ENCODE measurements at regions not wholly inside any gene's neighbourhood (a gene's known extent, or its start where the extent isn't known, plus 50 kb on each side); places are given as distances from the start of the nearest gene placed in this dataset.
"Not testable (repeated sequence)": the region's sequence is repeated elsewhere in the genome, so short reads cannot be mapped to it uniquely, and the experiment has no call there.

DNA sequence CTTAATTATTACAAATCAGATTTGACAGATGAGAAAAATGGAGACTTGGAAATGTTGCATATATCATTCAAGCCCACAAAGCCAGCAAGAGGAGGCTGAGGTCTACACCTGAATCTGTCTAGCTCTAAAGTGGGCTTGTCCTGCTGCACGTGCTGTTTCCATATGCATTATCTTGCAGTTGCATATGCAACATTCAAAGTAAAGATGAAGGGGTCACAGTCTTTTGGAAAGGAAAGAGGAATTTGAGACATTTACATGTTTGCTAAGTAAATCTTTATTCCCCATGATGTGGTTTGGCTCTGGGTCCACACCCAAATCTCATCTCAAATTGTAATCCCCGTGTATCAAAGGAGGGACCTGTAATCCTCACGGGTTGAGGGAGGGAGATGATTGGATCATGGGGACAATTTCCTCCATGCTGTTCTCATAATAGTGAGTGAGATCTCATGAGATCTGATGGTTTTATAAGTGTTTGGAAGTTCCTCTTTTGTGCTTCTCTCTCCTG, 98.3 kb downstream of the BACH1 start:
- peak; percentile 54 for DNase-seq

GRCh38 chr21:29403301-29403700, 104.6 kb downstream of the BACH1 start:
- no peak for DNase-seq

GRCh38 chr21:29403922-29404538, 105.3 kb downstream of the BACH1 start:
- peak; percentile 83 for DNase-seq

GRCh38 chr21:29405503-29406122, 106.9 kb downstream of the BACH1 start:
- no peak for DNase-seq

- no peak for DNase-seq
Measured at GRCh38 chr21:29406385-29406784, 107.7 kb downstream of the BACH1 start.

DNA sequence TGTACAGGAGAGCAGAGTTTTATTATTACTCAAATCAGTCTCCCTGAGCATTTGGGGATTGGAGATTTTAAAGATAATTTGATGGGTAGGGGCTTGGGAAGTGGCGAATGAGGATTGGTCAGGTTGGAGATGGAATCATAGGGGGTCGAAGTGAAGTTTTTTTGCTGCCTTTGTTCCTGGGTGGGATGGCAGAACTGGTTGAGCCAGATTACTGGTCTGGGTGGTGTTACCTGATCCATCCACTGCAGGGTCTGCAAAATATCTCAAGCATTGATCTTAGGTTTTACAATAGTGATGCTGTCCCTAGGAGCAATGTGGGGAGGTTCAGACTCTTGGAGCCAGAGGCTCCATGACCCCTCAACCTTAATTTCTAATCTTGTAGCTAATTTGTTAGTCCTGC, 108.8 kb downstream of the BACH1 start:
- DNase-seq, result no peak

GRCh38 chr21:29413683-29414082, 115.0 kb downstream of the BACH1 start:
- DNase-seq, result no peak

DNA sequence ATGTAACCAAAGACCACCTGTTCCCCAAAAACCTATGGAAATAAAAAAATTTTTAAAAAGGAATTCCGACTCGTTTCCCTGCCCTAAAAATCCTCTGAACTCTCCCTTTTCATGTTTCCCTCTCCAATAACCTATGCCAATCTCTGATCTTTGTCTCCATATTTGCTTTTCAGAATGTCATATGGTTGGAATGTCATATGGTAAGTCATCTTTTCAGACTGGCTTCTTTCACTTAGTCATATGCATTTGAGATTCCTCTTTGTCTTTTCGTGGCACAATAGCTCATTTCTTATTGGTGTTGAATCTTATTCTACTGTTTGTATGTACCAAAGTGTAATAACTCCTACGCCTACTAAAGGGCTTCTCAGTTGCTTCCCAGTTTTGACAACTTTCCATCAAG, 117.5 kb downstream of the BACH1 start:
- no peak for DNase-seq

DNA sequence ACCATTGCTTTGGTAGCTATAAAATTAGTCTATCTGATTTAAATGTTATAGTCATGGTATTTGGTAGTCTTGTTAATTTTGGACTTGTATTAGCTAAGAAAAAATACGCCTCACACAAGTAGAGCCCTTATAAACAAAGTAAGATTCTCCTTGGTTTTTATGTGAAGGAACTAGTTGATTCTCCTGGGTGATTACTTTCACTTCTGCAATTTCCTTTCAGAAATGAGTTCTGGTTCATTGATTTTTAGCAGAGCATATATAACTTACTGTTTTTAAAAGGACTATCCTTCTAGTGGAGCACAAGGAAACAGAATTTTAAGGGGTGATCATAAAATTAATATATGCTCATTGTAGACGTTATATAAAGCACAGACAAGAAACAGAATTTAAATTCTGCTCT, 120.1 kb downstream of the BACH1 start:
- peak; percentile 63 for DNase-seq

- no peak for DNase-seq
Measured at GRCh38 chr21:29419422-29419821, 120.7 kb downstream of the BACH1 start.

- peak; percentile 2 for DNase-seq
Measured at GRCh38 chr21:29423099-29423870, 124.6 kb downstream of the BACH1 start.

DNA sequence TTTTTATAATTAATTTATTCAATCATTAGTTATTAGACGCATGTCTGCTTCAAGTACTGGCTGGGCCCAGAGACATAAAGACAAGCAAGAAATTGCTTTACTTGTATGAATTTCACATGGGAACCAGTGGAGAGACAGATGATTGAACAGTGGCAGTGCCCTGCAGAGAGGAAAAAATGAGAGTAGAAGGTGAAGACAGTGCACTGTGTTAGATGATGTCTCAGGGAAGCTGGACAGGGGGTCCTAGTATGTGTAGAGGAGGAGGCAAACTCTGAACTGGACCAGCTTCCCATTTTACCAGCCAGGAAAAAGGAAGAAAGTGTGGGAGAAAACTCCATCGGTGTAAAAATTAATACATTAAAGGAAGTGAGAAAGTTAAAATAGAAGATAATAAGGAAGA, 126.0 kb downstream of the BACH1 start:
- no peak for DNase-seq

DNA sequence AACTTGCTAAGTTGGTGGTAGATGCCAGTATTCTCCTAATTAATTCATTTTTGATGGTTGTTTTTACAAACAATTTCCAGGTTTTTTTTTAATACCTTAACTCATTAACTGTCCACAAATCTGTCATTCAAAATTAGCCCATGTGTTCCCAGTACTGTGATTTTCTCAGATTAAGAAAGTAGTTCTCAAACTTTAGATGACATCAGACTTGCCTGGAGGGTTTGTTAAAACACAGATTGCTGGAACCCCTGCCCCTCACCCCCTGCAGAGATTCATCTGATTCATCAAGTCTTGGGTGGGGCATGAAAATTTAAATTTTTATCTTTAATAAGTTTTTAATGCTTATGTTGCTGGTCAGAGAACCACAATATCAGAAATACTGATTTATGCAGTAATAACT, 130.5 kb downstream of the BACH1 start:
- no peak for DNase-seq

DNA sequence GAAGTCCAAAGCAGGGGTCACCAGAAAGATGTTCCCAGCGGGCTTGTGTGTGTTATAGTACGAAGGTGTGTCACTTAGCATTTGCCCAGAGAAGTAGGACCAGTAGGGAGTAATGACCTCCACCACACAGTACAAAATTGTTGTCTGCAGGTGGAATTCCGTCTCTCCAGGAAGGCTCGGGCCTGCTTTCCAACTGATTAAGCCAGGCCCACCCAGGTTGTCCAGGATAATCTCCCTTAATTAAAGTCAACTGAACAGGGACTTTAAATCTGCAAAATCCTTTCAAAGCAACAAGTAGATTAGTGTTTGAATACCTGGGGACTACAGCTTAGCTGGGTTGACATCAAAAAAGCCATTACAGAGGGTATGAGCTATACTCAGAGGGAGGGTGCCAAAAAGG, 131.3 kb downstream of the BACH1 start:
- DNase-seq, result no peak

- DNase-seq, result no peak
Measured at GRCh38 chr21:29430576-29430975, 131.9 kb downstream of the BACH1 start.

DNA sequence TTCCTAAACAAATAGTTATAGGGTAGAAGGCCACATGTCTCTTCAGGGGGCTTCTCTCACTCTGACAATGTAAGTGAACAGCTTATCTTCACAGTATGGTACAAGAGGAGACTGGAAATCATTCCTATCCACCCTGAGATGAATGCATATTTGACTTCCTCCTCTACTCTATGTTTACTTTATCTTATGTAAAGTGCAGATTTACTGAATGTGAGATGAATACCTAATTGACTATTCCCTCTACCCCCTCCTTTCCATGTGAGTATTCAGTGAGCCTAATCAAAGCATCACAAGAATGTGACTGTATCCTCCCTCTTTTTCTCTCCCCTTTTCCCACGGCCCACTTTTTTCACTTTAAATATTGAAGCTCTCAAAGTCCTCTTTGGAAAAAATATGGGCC, 132.5 kb downstream of the BACH1 start:
- no peak for DNase-seq

- no peak for DNase-seq
Measured at GRCh38 chr21:29431680-29432079, 133.0 kb downstream of the BACH1 start.

GRCh38 chr21:29433366-29434059, 134.8 kb downstream of the BACH1 start:
- DNase-seq, result no peak

DNA sequence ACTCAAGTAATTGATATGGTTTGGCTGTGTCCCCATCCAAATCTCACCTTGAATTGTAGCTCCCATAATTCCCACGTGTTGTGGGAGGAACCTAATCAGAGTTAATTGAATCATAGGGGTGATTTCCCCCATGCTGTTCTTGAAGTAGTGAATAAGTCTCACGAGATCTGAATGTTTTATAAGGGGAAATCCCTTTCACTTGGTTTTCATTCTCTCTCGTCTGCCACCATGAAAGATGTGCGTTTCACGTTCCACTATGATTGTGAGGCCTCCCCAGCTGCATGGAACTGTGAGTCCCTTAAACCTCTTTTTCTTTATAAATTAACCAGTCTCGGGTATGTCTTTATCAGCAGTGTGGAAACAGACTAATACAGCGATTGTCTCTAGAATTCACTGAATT, 135.4 kb downstream of the BACH1 start:
- DNase-seq, result no peak

DNA sequence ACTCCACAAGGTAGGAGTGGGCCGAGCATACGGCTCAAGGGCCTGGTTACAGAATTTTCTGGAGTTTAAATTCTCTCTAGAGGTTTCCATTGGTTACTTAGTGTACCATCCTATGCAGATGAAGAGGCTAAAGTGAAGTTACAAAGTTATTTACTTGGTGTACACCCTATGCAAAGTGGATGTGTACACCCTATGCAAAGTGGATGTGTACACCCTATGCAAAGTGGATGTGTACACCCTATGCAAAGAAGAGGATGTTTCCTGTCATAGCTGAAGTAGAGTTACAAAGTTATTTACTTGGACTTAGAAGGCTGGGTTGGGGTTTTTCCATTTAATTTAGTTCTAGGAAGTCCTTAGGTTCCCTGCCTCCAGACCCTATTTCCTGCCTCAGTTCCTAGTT, 136.3 kb downstream of the BACH1 start:
- DNase-seq, result not testable (repeated sequence)

DNA sequence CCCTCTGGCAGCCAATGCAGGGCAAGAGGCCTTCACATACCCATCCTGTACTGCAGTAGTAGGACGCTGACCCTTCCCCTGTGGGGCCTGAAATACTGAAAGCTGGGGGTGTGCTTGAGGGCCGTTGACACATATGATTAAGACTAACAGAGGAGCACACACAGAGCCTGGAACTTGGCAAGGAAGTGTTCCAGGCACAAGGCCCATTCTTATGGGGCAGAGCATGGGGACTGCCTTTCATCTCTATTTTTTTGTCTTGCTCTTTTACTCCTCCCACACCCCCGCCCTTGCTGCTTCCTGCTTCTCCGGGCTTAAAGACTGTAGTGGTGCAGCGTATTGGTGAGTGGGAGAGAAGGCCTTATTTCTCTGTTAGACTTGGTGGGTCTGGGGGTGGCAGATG, 137.4 kb downstream of the BACH1 start:
- no peak for DNase-seq

DNA sequence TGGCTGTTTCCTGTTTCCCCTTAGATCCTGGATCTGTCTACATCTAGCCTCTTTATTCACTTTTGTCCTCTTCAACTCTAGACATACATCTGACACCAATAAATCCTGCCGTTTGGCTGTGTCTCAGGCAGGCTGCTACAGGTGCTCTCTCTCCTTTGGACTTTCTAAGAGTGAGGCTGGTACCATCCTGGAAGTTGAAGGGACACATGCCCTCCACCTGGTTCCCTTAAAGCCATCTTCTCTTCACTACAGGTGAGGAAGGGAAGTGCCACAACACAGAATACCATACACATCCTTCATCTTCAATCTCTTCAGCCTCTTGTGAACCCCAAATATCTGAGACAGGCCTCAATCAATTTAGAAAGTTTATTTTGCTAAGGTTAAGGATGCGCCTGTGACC, 137.9 kb downstream of the BACH1 start:
- DNase-seq, result no peak

DNA sequence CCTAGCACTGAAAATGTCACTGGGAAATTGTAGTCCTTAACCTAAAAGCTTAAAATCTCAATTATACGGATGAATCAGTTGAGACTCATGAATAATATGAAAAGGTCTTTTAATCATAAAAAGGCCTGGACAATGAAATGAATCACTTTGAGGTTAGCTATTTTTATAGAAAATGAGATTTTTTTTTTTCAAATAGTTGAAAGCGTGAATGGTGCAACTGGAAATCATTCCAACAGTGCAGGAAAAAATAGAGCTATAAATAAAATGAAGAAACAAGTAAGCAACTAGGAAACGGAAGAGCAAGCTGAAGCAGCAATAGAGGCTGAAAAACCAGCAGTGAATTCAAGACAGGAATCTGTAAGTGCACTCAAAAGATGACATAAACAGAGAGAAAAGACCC, 142.9 kb downstream of the BACH1 start:
- no peak for DNase-seq
